ENCODE measurements at regions not wholly inside any gene's neighbourhood (a gene's known extent, or its start where the extent isn't known, plus 50 kb on each side); places are given as distances from the start of the nearest gene placed in this dataset.

DNA sequence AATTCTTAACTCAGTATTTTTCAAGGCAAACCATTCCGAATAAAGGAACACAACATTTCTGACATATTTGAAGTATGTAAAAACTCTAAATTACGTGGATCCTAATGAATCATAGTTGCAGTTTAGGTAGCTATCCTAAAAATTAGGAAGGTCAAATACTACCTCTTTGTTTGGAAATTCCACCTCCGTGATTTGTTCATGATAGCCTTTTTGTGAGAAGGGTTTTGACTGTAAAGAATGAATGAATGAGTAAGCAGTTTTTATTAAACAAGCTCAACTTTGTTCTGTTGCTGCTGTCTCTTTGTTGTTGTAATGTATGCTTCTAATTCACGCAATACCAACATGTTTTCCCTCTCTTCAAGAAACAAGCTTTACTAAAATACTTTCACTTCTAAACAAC, 840.4 kb downstream of the USP25 start:
- TF ChIP-seq CTCF (IDR thresholded peaks at IDR 0.05) (no peak), POLR2A (IDR thresholded peaks at IDR 0.05) (no peak)

Data from heart left ventricle (tissue), 13 donors.